Heart right ventricle (tissue), 16 donors: ENCODE measurements at regions not wholly inside any gene's neighbourhood (a gene's known extent, or its start where the extent isn't known, plus 50 kb on each side); places are given as distances from the start of the nearest gene placed in this dataset.

Experiments
- ATAC-seq, 8 donors: fragments of 200-7000 bp; cut with Tn5 transposase; one replicate each; pipeline ENCODE4 v1.9.1; 2020; ENCODE audit warnings: mild to moderate bottlenecking in 8 of 8, moderate library complexity in 8 of 8, moderate number of reproducible peaks in 1 of 8
- DNase-seq, 2 donors: peaks; one replicate each; pipeline ENCODE4 v3.0.0-alpha.2; 2020
- H3K27ac ChIP-seq, 10 donors: fragments of 200-600 bp; sonication (generic) in 2 of 10; one replicate each; pipeline versions ENCODE4 v1.5.0 to v1.8.0; 2020 to 2022; ENCODE audit warnings: mild to moderate bottlenecking in 3 of 10
- H3K27me3 ChIP-seq, 7 donors: fragments of 200-600 bp; one replicate each; pipeline ENCODE4 v1.8.0; 2021 to 2022; ENCODE audit warnings: mild to moderate bottlenecking in 2 of 7
- H3K36me3 ChIP-seq, 9 donors: fragments of 200-600 bp; sonication (generic) in 1 of 9; one replicate each; pipeline versions ENCODE4 v1.5.0 to v1.8.0; 2020 to 2022; ENCODE audit warnings: mild to moderate bottlenecking in 2 of 9
- H3K4me1 ChIP-seq, 9 donors: fragments of 200-600 bp; sonication (generic) in 1 of 9; one replicate each; pipeline versions ENCODE4 v1.5.0 to v1.8.0; 2020 to 2022; ENCODE audit warnings: mild to moderate bottlenecking in 4 of 9
- H3K4me3 ChIP-seq, 10 donors: fragments of 200-600 bp; sonication (generic) in 2 of 10; one replicate each; pipeline versions ENCODE4 v1.5.0 to v1.8.0; 2020 to 2022; ENCODE audit warnings: mild to moderate bottlenecking in 7 of 10, moderate library complexity in 2 of 10
- H3K9me3 ChIP-seq, 11 donors: fragments of 200-600 bp in 10 of 11; sonication (generic) in 2 of 11; one replicate each; pipeline versions ENCODE4 v1.5.0 to v1.8.0; 2013 to 2022; ENCODE audit warnings: mild to moderate bottlenecking in 2 of 11, control low read depth in 1 of 11, moderate library complexity in 1 of 11
- CTCF ChIP-seq, 9 donors: fragments of 200-600 bp; sonication (generic) in 2 of 9; IDR thresholded peaks; one replicate each; pipeline versions ENCODE4 v1.5.0 to v1.8.0; 2021 to 2022; ENCODE audit warnings: antibody characterized with exemption in 9 of 9, mild to moderate bottlenecking in 5 of 9, moderate library complexity in 1 of 9
- WGBS, 2 donors: extraction: QIAGEN DNeasy Blood & Tissue Kit; methylation state at CpG; one replicate each; pipeline ENCODE4 v1.1.7; 2013; ENCODE audit warnings: inconsistent platforms in 1 of 2; 5-methylcytosine and 5-hydroxymethylcytosine counted together
- intact Hi-C, 10 donors: fragments of 100-400 bp; cut with DNase I; formaldehyde crosslinking; loops; one replicate each; pipeline versions ENCODE4 v1.11.1 to v1.14.2; 2022
- donor health status: Arrhythmogenic right ventricular cardiomyopathy.
- donor health status: ischemic (EF 13 %, LVEDD 7.1; RV severe dilation, severe dysfunction).
- donor health status: healthy with polysubstance abuse.
- donor health status: DM: no; HTN: yes; CAD: no.
- donor health status: DM: no; HTN: no; CAD: no.
- donor health status: ischemic (EF 25% LVEDD 6.9; RV normal size, moderate dysfunction).
- donor health status: ischemic (EF 25% LVEDD 5.7; RV mildly dilated, moderate dysfunction).
- donor health status: healthy.
- donor health status: DM: yes; HTN: yes; CAD: no.
- donor health status: Ischemic cardiomyopathy.
- donor health status: ischemic (EF 35%, LVEDD 5.7; RV mildly dilated, moderate dysfunction).
- donor health status: nonischemic (EF 11% LVEDD 7.7; RV severe dilation, severe dysfunction).
- donor health status: DM: yes; HTN: yes; CAD: no.
- donor health status: PGD.
- donor health status: ischemic (EF 29% LVEDD 5.4; RV normal size, mild dysfunction).
- donor health status: nonischemic (EF 23%, LVEDD 6.1; RV moderate dilation, normal function).

GRCh38 chr10:123413353-123413752, 252.8 kb upstream of the GPR26 start:
- H3K4me1 ChIP-seq, result no peaks in the 10 kb centered on the region
- no peak overlapping the region for H3K4me3 ChIP-seq
- no peaks in the 10 kb centered on the region for H3K9me3 ChIP-seq
- H3K27ac ChIP-seq, result no peak overlapping the region
- DNase-seq (no peak), ATAC-seq (no peak)
- no peak for TF ChIP-seq CTCF (IDR thresholded peaks at IDR 0.05)
- H3K36me3 ChIP-seq, result no peaks in the 10 kb centered on the region
- peaks cover 0 to 5% (median 0%) of the 10 kb centered on the region in 7 donors for H3K27me3 ChIP-seq
- 89 to 94% methylated on average over 2 of the region's 2 CpGs for WGBS, 2 donors
- intact Hi-C loops, result no loop called here

DNA sequence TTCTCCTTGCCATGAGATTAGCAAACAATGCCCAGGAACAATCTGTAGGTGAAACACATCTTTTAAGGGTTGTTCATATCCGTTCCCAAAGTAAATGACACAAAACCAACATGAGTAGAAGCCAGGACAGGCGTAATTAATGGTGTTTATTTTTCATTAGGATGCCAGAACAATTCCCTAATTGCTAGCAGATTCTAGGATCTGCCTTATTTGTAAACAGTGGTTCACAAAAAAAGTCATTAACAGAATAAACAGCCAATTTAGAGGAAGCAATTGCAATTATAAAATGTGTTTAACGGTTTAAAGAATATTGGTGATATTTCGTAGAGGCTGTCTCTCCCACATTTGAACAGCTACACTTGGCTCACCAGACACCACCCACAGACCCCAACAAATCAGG, 250.6 kb upstream of the GPR26 start:
- Histone ChIP-seq H3K4me3 (no peak overlapping the region), H3K27me3 (peaks cover 0 to 5% (median 0%) of the 10 kb centered on the region in 7 donors), H3K9me3 (no peaks in the 10 kb centered on the region), H3K4me1 (no peaks in the 10 kb centered on the region), H3K27ac (no peak overlapping the region), H3K36me3 (no peaks in the 10 kb centered on the region)
- WGBS, 2 donors, result 83 to 84% methylated on average over 4 of the region's 4 CpGs
- DNase-seq (no peak), ATAC-seq (no peak)
- no peak for TF ChIP-seq CTCF (IDR thresholded peaks at IDR 0.05)
- intact Hi-C loops, result no loop called here

DNA sequence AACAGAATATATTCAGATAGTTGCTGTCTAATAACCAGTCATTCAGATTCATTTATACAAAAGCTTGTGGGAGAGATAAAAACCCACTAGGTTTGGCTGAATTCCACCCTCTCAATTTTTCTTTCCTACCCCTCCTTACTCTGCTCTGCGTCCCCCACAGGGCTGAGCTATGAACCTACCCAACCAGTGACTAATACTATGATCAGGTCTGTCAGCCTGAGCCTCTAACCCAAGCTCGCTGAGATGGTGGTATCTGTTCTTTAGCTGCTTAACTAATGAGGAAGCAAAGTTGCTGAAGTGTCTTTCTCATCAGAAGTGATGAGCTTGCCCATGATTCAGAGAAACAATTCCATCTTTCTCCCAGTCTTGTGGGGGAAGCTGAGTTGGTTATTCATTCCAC, 248.7 kb upstream of the GPR26 start:
- ATAC-seq, result no peak
- Histone ChIP-seq H3K27me3 (no peaks in the 10 kb centered on the region), H3K4me3 (no peak overlapping the region), H3K36me3 (no peaks in the 10 kb centered on the region), H3K9me3 (no peaks in the 10 kb centered on the region), H3K27ac (no peak overlapping the region), H3K4me1 (no peaks in the 10 kb centered on the region)
- WGBS, 2 donors, result 77% methylated on average over 2 of the region's 2 CpGs
- DNase-seq, result no peak
- TF ChIP-seq CTCF (IDR thresholded peaks at IDR 0.05), result no peak
- intact Hi-C loops, result no loop called here

GRCh38 chr10:123421461-123421860, 244.7 kb upstream of the GPR26 start:
- Histone ChIP-seq H3K4me3 (no peak overlapping the region), H3K9me3 (no peaks in the 10 kb centered on the region), H3K27me3 (peaks cover 0 to 8% (median under 1%) of the 10 kb centered on the region in 7 donors), H3K36me3 (no peaks in the 10 kb centered on the region), H3K27ac (no peak overlapping the region), H3K4me1 (no peaks in the 10 kb centered on the region)
- intact Hi-C loops, result no loop called here
- 81 to 94% methylated on average over 2 of the region's 2 CpGs for WGBS, 2 donors
- DNase-seq (no peak), ATAC-seq (no peak)
- TF ChIP-seq CTCF (IDR thresholded peaks at IDR 0.05), result no peak

DNA sequence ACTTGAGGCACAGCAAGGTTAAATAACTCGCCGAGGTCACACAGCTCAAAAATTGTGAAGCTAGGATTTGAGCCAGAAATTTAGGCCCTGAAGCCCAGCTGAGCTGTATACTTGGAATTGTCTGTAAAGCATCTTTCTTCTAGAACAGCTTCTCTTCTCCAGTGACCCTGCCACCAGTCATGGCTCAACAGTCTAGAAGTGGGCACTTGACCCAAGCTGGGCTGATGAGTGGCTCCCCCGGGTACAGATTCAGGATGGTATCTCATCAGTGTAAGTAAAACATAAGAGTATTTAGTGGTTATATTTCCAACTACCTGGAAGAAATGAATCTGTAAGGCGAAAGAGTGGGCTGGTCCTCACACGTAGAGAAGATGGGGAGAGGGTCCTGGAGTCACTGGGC, 243.9 kb upstream of the GPR26 start:
- WGBS, 2 donors, result 90 to 94% methylated on average over 5 of the region's 5 CpGs
- ATAC-seq, result no peak
- no peak overlapping the region for H3K4me3 ChIP-seq
- peaks cover 0 to 8% (median 5%) of the 10 kb centered on the region in 7 donors for H3K27me3 ChIP-seq
- H3K9me3 ChIP-seq, result no peaks in the 10 kb centered on the region
- DNase-seq, result no peak
- H3K36me3 ChIP-seq, result no peaks in the 10 kb centered on the region
- H3K4me1 ChIP-seq, result no peaks in the 10 kb centered on the region
- intact Hi-C loops, result no loop called here
- no peak overlapping the region for H3K27ac ChIP-seq
- TF ChIP-seq CTCF (IDR thresholded peaks at IDR 0.05), result no peak
